OCI-LY7 (cell line): ENCODE measurements at regions not wholly inside any gene's neighbourhood (a gene's known extent, or its start where the extent isn't known, plus 50 kb on each side); places are given as distances from the start of the nearest gene placed in this dataset.

Source experiments
- BruUV-seq: library from RNA; stranded (reverse); fragments of 400-500 nt; replicated peaks from 2 replicates; lab custom pipeline; 2021; lab: Mats Ljungman, UMichigan
- CTCF ChIA-PET: fragments of 300-600 bp; sonication (Branson Sonifier 250); formaldehyde crosslinking; loops from one replicate; lab custom pipeline; 2022; ENCODE audit warnings: antibody characterized with exemption; ENCODE audit not compliant: unreplicated experiment; lab: Charles Lee
- POLR2A ChIA-PET: fragments of 300-600 bp; sonication (Branson Sonifier 250); formaldehyde crosslinking; loops from one replicate; lab custom pipeline; 2022; ENCODE audit warnings: antibody characterized with exemption; lab: Charles Lee
- DNase-seq: peaks from one replicate; pipeline ENCODE4 v3.0.0-alpha.2; 2015; ENCODE audit warnings: low spot score
- H2AFZ ChIP-seq: fragments of 200-600 bp; sonication (generic), shearing (Covaris generic); 2 replicates; pipeline ENCODE4 v1.6.1; 2014; ENCODE audit warnings: mild to moderate bottlenecking, antibody characterized with exemption, low read length, moderate library complexity
- H3K27ac ChIP-seq: fragments of 200-600 bp; sonication (generic); 2 replicates; pipeline ENCODE4 v1.5.1; 2014; ENCODE audit warnings: mixed run types, low read depth, mild to moderate bottlenecking, moderate library complexity, low read length, inconsistent platforms; ENCODE audit not compliant: poor library complexity, severe bottlenecking
- H3K36me3 ChIP-seq: fragments of 200-600 bp; sonication (generic); 2 replicates; pipeline ENCODE4 v1.6.1; 2014; ENCODE audit warnings: mild to moderate bottlenecking, antibody characterized with exemption, low read length, moderate library complexity, mixed read lengths; ENCODE audit not compliant: insufficient read depth
- H3K4me1 ChIP-seq: fragments of 200-600 bp; sonication (generic); 2 replicates; pipeline ENCODE4 v1.5.1; 2014; ENCODE audit warnings: mild to moderate bottlenecking, low read length; ENCODE audit not compliant: insufficient read depth, poor library complexity, severe bottlenecking
- H3K4me2 ChIP-seq: fragments of 200-600 bp; sonication (generic); 2 replicates; pipeline ENCODE4 v1.6.1; 2014; ENCODE audit warnings: mild to moderate bottlenecking, low read length
- H3K4me3 ChIP-seq: fragments of 200-600 bp; sonication (generic); 2 replicates; pipeline ENCODE4 v1.5.1; 2014; ENCODE audit warnings: mild to moderate bottlenecking, low read depth, low read length; ENCODE audit not compliant: poor library complexity, severe bottlenecking
- H3K79me2 ChIP-seq: fragments of 200-600 bp; sonication (generic); 2 replicates; pipeline ENCODE4 v1.6.1; 2016; ENCODE audit warnings: low read depth, mild to moderate bottlenecking, low read length, moderate library complexity, mixed read lengths; ENCODE audit not compliant: insufficient read depth
- H3K9me2 ChIP-seq: fragments of 200-600 bp; sonication (generic); 2 replicates; pipeline ENCODE4 v1.6.1; 2016; ENCODE audit warnings: mild to moderate bottlenecking, low read length, mixed read lengths; ENCODE audit not compliant: insufficient read depth
- H3K9me3 ChIP-seq: fragments of 200-600 bp; sonication (generic); 2 replicates; pipeline ENCODE4 v1.6.1; 2014; ENCODE audit warnings: mild to moderate bottlenecking, mixed run types, low read length, mixed read lengths
- H4K20me1 ChIP-seq: fragments of 200-600 bp; sonication (generic); 2 replicates; pipeline ENCODE4 v1.6.1; 2014; ENCODE audit warnings: mild to moderate bottlenecking, antibody characterized with exemption, low read length, moderate library complexity, mixed read lengths; ENCODE audit not compliant: insufficient read depth
- EZH2phosphoT487 ChIP-seq: fragments of 200-600 bp; sonication (generic); IDR thresholded peaks from 2 replicates; pipeline ENCODE4 v1.6.1; 2018; ENCODE audit warnings: low read depth, borderline replicate concordance, mild to moderate bottlenecking, mixed run types, antibody characterized with exemption, low read length, moderate library complexity, mixed read lengths
- intact Hi-C: fragments of 100-400 bp; cut with micrococcal nuclease; formaldehyde crosslinking; loops from one replicate; pipeline ENCODE4 v1.10.0; 2022; ENCODE audit not compliant: unreplicated experiment
- TF ChIP-seq, protein P1 (sequence below): fragments of 200-600 bp; sonication (generic); conservative IDR thresholded peaks from 2 replicates; pipeline ENCODE4 v1.5.1; 2014; ENCODE audit warnings: mild to moderate bottlenecking, antibody characterized with exemption, low read length, moderate library complexity, mixed read lengths

DNA sequence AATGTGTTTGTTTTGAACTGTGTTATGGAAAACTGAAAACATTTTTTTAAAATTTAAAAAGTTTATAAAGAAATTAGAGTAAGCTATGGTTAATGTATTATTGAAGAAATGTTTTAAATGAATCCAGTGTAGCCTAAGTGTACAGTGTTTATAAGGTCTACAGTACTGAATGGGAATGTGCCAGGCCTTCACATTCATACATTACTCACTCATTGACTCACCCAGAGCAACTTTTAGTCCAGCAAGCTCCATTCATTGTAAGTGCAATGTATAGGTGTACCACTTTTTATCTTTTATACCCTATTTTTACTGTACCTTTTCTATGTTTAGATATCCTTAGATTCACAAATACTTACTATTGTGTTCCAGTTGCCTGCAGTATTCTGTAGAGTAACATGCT lies 215.1 kb upstream of the THUMPD2 start:
- H3K4me2 ChIP-seq, result no peak overlapping the region
- H3K4me3 ChIP-seq, result no peak overlapping the region
- no peaks in the 10 kb centered on the region for H4K20me1 ChIP-seq
- ChIA-PET CTCF (no interaction called here), POLR2A (no interaction called here)
- no peaks in the 10 kb centered on the region for H3K9me2 ChIP-seq
- no peak for TF ChIP-seq EZH2phosphoT487
- TF ChIP-seq, protein P1, sequence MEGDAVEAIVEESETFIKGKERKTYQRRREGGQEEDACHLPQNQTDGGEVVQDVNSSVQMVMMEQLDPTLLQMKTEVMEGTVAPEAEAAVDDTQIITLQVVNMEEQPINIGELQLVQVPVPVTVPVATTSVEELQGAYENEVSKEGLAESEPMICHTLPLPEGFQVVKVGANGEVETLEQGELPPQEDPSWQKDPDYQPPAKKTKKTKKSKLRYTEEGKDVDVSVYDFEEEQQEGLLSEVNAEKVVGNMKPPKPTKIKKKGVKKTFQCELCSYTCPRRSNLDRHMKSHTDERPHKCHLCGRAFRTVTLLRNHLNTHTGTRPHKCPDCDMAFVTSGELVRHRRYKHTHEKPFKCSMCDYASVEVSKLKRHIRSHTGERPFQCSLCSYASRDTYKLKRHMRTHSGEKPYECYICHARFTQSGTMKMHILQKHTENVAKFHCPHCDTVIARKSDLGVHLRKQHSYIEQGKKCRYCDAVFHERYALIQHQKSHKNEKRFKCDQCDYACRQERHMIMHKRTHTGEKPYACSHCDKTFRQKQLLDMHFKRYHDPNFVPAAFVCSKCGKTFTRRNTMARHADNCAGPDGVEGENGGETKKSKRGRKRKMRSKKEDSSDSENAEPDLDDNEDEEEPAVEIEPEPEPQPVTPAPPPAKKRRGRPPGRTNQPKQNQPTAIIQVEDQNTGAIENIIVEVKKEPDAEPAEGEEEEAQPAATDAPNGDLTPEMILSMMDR, result no peak
- H3K36me3 ChIP-seq, result no peaks in the 10 kb centered on the region
- DNase-seq, result no peak
- no peak overlapping the region for H2AFZ ChIP-seq
- H3K27ac ChIP-seq, result no peak overlapping the region
- no peaks in the 10 kb centered on the region for H3K79me2 ChIP-seq
- H3K9me3 ChIP-seq, result no peaks in the 10 kb centered on the region
- intact Hi-C loops, result no loop called here
- H3K4me1 ChIP-seq, result peaks cover 4% of the 10 kb centered on the region
- no TSS peak for BruUV-seq

- ChIA-PET CTCF (no interaction called here), POLR2A (interaction anchor here (0.6 to 1.2 kb wide), 2 partner anchors 15 to 1729 kb away, joined by 3 to 4 read pairs; no protein-coding TSS in a partner anchor)
- Histone ChIP-seq H4K20me1 (no peaks in the 10 kb centered on the region), H3K9me3 (no peaks in the 10 kb centered on the region), H3K79me2 (no peaks in the 10 kb centered on the region), H3K4me2 (no peak overlapping the region), H3K4me1 (no peaks in the 10 kb centered on the region), H2AFZ (no peak overlapping the region), H3K36me3 (no peaks in the 10 kb centered on the region), H3K27ac (no peak overlapping the region), H3K9me2 (no peaks in the 10 kb centered on the region), H3K4me3 (no peak overlapping the region)
- BruUV-seq, result no TSS peak
- intact Hi-C loops, result no loop called here
- TF ChIP-seq, protein P1, result no peak
- no peak for TF ChIP-seq EZH2phosphoT487
- DNase-seq, result no peak
Measured at GRCh38 chr2:39991298-39991697, 212.2 kb upstream of the THUMPD2 start.

DNA sequence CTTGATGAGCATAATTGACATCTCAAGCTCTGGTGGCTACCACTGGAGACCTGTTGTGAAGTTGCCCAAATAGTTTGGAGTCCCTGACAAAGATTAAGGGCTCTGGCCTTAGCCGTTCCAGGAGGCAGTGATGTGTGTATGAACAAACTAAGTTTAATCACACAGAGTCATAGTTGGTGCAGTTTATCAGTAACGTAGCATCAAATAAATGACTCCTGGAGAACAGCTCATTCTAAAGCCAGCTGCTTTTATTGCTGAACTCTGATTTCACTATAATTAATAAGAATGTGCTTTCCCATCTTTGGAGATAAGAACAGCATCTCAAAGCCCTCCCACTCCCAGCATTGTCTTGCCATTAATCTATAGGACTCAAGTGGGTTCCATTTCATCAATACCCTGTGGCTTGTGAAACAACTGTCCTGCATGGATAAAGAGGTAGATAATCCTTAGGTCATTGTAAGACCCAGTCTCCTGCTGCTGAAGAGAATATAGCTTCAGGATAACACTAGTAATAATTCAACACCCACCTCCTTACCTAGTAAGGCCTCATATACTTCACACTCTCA lies 211.4 kb upstream of the THUMPD2 start:
- H3K4me2 ChIP-seq, result no peak overlapping the region
- no peaks in the 10 kb centered on the region for H3K9me2 ChIP-seq
- TF ChIP-seq EZH2phosphoT487, result no peak
- TF ChIP-seq, protein P1, result no peak
- CTCF ChIA-PET, result no interaction called here
- BruUV-seq, result no TSS peak
- no peak overlapping the region for H3K27ac ChIP-seq
- intact Hi-C loops, result no loop called here
- H3K4me1 ChIP-seq, result no peaks in the 10 kb centered on the region
- no peaks in the 10 kb centered on the region for H3K9me3 ChIP-seq
- no peaks in the 10 kb centered on the region for H4K20me1 ChIP-seq
- no peaks in the 10 kb centered on the region for H3K79me2 ChIP-seq
- peak overlapping the region; percentile 30; the same call in 1 of the 2 replicates for H2AFZ ChIP-seq
- POLR2A ChIA-PET, result interaction anchor here (1.2 kb wide), 1 partner anchor 14 kb away, joined by 4 read pairs; no protein-coding TSS in a partner anchor
- H3K4me3 ChIP-seq, result no peak overlapping the region
- no peak for DNase-seq
- no peaks in the 10 kb centered on the region for H3K36me3 ChIP-seq
